ENCODE measurements at regions not wholly inside any gene's neighbourhood (a gene's known extent, or its start where the extent isn't known, plus 50 kb on each side); places are given as distances from the start of the nearest gene placed in this dataset.

GRCh38 chr7:131174391-131174790 lies 153.3 kb upstream of the MKLN1 start:
- TF ChIP-seq CTCF (IDR thresholded peaks at IDR 0.05): no peak
- TF ChIP-seq POLR2AphosphoS5 (IDR thresholded peaks at IDR 0.05): no peak
- no peak for TF ChIP-seq EP300 (IDR thresholded peaks at IDR 0.05)

Measured in sigmoid colon (tissue), 4 donors.